PC-9 (cell line): ENCODE measurements at regions not wholly inside any gene's neighbourhood (a gene's known extent, or its start where the extent isn't known, plus 50 kb on each side); places are given as distances from the start of the nearest gene placed in this dataset.

Source experiments
- BruUV-seq: library from RNA; stranded (reverse); fragments of 400-500 nt; replicated peaks from 2 replicates; lab custom pipeline; 2021; lab: Mats Ljungman, UMichigan
- CTCF ChIA-PET: fragments of 300-600 bp; sonication (Branson Sonifier 250); formaldehyde crosslinking; loops from one replicate; lab custom pipeline; 2022; ENCODE audit warnings: antibody characterized with exemption; lab: Charles Lee
- POLR2A ChIA-PET: fragments of 300-600 bp; sonication (Branson Sonifier 250); formaldehyde crosslinking; loops from one replicate; lab custom pipeline; 2022; ENCODE audit warnings: antibody characterized with exemption; ENCODE audit not compliant: unreplicated experiment; lab: Charles Lee
- DNase-seq, 2 experiments: peaks; one replicate each; pipeline versions ENCODE4 v3.0.0 to v3.0.0-alpha.2; 2015 to 2022; ENCODE audit warnings: mixed read lengths in 1 of 2
- H2AFZ ChIP-seq: fragments of 200-600 bp; sonication (generic); 2 replicates; pipeline ENCODE4 v1.8.1; 2017; ENCODE audit warnings: antibody characterized with exemption
- H3F3A ChIP-seq: fragments of 200-600 bp; sonication (generic); 2 replicates; pipeline ENCODE4 v1.8.1; 2017; ENCODE audit warnings: antibody characterized with exemption, mild to moderate bottlenecking, low read depth; ENCODE audit not compliant: insufficient read depth
- H3K27ac ChIP-seq: fragments of 200-600 bp; sonication (generic); 2 replicates; pipeline ENCODE4 v1.6.1; 2016; ENCODE audit warnings: mixed run types
- H3K27me3 ChIP-seq: fragments of 200-600 bp; sonication (generic); 2 replicates; pipeline ENCODE4 v1.6.1; 2016; ENCODE audit warnings: low read depth, mixed run types; ENCODE audit not compliant: insufficient read depth
- H3K36me3 ChIP-seq: fragments of 200-600 bp; sonication (generic); 2 replicates; pipeline ENCODE4 v1.6.1; 2016; ENCODE audit warnings: low read depth, mixed run types
- H3K4me1 ChIP-seq: fragments of 200-600 bp; sonication (generic); replicated peaks from 2 replicates; pipeline ENCODE4 v1.6.1; 2016; ENCODE audit warnings: mixed run types; ENCODE audit not compliant: insufficient read depth
- H3K4me2 ChIP-seq: fragments of 200-600 bp; sonication (generic); 2 replicates; pipeline ENCODE4 v1.6.1; 2017; ENCODE audit warnings: mixed run types
- H3K4me3 ChIP-seq: fragments of 200-600 bp; sonication (generic); 2 replicates; pipeline ENCODE4 v1.6.1; 2016; ENCODE audit warnings: mixed run types
- H3K79me2 ChIP-seq: fragments of 200-600 bp; sonication (generic); 2 replicates; pipeline ENCODE4 v1.6.1; 2017; ENCODE audit warnings: low read depth, mixed run types
- H3K9me2 ChIP-seq: fragments of 200-600 bp; sonication (generic); 2 replicates; pipeline ENCODE4 v1.8.1; 2017; ENCODE audit warnings: mild to moderate bottlenecking; ENCODE audit not compliant: insufficient read depth
- H3K9me3 ChIP-seq: fragments of 200-600 bp; sonication (generic); 2 replicates; pipeline ENCODE4 v1.8.1; 2016; ENCODE audit warnings: low read depth; ENCODE audit not compliant: insufficient read depth
- H4K20me1 ChIP-seq: fragments of 200-600 bp; sonication (generic); 2 replicates; pipeline ENCODE4 v1.8.1; 2017; ENCODE audit not compliant: insufficient read depth
- CTCF ChIP-seq: fragments of 200-600 bp; sonication (generic); conservative IDR thresholded peaks from 2 replicates; pipeline ENCODE4 v1.6.1; 2017; ENCODE audit warnings: mixed run types, antibody characterized with exemption, mild to moderate bottlenecking, moderate library complexity
- EZH2 ChIP-seq: fragments of 200-600 bp; sonication (generic); IDR thresholded peaks from 2 replicates; pipeline ENCODE4 v1.8.0; 2017; ENCODE audit warnings: antibody characterized with exemption, low read depth
- intact Hi-C: fragments of 100-400 bp; cut with micrococcal nuclease; formaldehyde crosslinking; loops from one replicate; pipeline ENCODE4 v1.10.0; 2022; ENCODE audit not compliant: unreplicated experiment

- intact Hi-C loops, result loop anchor here (5.0 kb wide), 1 partner anchor 1144 kb away; no protein-coding TSS in a partner anchor
- no peaks in the 10 kb centered on the region for H3K79me2 ChIP-seq
- no peak for TF ChIP-seq CTCF
- TF ChIP-seq EZH2, result no peak
- H3K4me3 ChIP-seq, result no peak overlapping the region
- BruUV-seq, result no TSS peak
- H3K27me3 ChIP-seq, result no peaks in the 10 kb centered on the region
- H3K4me2 ChIP-seq, result no peak overlapping the region
- H4K20me1 ChIP-seq, result no peaks in the 10 kb centered on the region
- H3K9me2 ChIP-seq, result no peaks in the 10 kb centered on the region
- no peaks in the 10 kb centered on the region for H3K4me1 ChIP-seq
- H3K9me3 ChIP-seq, result no peaks in the 10 kb centered on the region
- ChIA-PET CTCF (no interaction called here), POLR2A (no interaction called here)
- no peaks in the 10 kb centered on the region for H3K36me3 ChIP-seq
- no peak overlapping the region for H2AFZ ChIP-seq
- no peaks in the 10 kb centered on the region for H3F3A ChIP-seq
- no peak for DNase-seq
- no peak overlapping the region for H3K27ac ChIP-seq
Measured at GRCh38 chr15:55106155-55106554, 90.6 kb downstream of the RSL24D1 start.

- BruUV-seq, result no TSS peak
- Histone ChIP-seq H3K36me3 (no peaks in the 10 kb centered on the region), H3K9me2 (no peaks in the 10 kb centered on the region), H3K4me1 (no peaks in the 10 kb centered on the region), H3K4me3 (no peak overlapping the region), H3K9me3 (no peaks in the 10 kb centered on the region), H3F3A (no peaks in the 10 kb centered on the region), H3K27ac (no peak overlapping the region), H3K27me3 (peaks cover 20% of the 10 kb centered on the region; the same call in 1 of the 2 replicates), H3K79me2 (no peaks in the 10 kb centered on the region), H4K20me1 (no peaks in the 10 kb centered on the region), H3K4me2 (no peak overlapping the region), H2AFZ (no peak overlapping the region)
- TF ChIP-seq CTCF (no peak), EZH2 (no peak)
- POLR2A ChIA-PET, result no interaction called here
- CTCF ChIA-PET, result no interaction called here
- no peak for DNase-seq
- intact Hi-C loops, result no loop called here
Measured at GRCh38 chr15:55094136-55094535, 102.6 kb downstream of the RSL24D1 start.

- H3K36me3 ChIP-seq, result no peaks in the 10 kb centered on the region
- H3K4me3 ChIP-seq, result no peak overlapping the region
- BruUV-seq, result no TSS peak
- H3K27me3 ChIP-seq, result peaks cover 15% of the 10 kb centered on the region; the same call in 1 of the 2 replicates
- TF ChIP-seq EZH2 (no peak), CTCF (no peak)
- no peaks in the 10 kb centered on the region for H3K4me1 ChIP-seq
- no peaks in the 10 kb centered on the region for H4K20me1 ChIP-seq
- ChIA-PET CTCF (no interaction called here), POLR2A (no interaction called here)
- intact Hi-C loops, result no loop called here
- DNase-seq, result no peak
- H3K9me2 ChIP-seq, result no peaks in the 10 kb centered on the region
- H2AFZ ChIP-seq, result no peak overlapping the region
- no peak overlapping the region for H3K27ac ChIP-seq
- H3F3A ChIP-seq, result no peaks in the 10 kb centered on the region
- no peak overlapping the region for H3K4me2 ChIP-seq
- H3K9me3 ChIP-seq, result no peaks in the 10 kb centered on the region
- H3K79me2 ChIP-seq, result no peaks in the 10 kb centered on the region
Measured at GRCh38 chr15:55088207-55088606, 108.5 kb downstream of the RSL24D1 start.
